ENCODE measurements at regions not wholly inside any gene's neighbourhood (a gene's known extent, or its start where the extent isn't known, plus 50 kb on each side); places are given as distances from the start of the nearest gene placed in this dataset.

GRCh38 chr5:155434267-155434666 lies 420.7 kb downstream of the KIF4B start:
- Mint-ChIP-seq H3K4me1 (no peaks in the 10 kb centered on the region), H3K4me3 (no peak overlapping the region), H3K36me3 (ENCODE audit: low read depth) (no peaks in the 10 kb centered on the region), H3K27ac (no peak overlapping the region), H3K27me3 (no peaks in the 10 kb centered on the region)
- ATAC-seq = no peak
- DNase-seq = no peak
- H3K9me3 ChIP-seq (ENCODE audit: control insufficient read depth, low read length, poor library complexity, severe bottlenecking) = no peaks in the 10 kb centered on the region

GRCh38 chr5:155434681-155435080 lies 421.1 kb downstream of the KIF4B start:
- Mint-ChIP-seq H3K36me3 (ENCODE audit: low read depth) (no peaks in the 10 kb centered on the region), H3K27me3 (no peaks in the 10 kb centered on the region), H3K4me1 (no peaks in the 10 kb centered on the region), H3K27ac (no peak overlapping the region), H3K4me3 (no peak overlapping the region)
- ATAC-seq (no peak), DNase-seq (no peak)
- H3K9me3 ChIP-seq (ENCODE audit: control insufficient read depth, low read length, poor library complexity, severe bottlenecking) = no peaks in the 10 kb centered on the region

- Mint-ChIP-seq H3K27ac (no peak overlapping the region), H3K27me3 (no peaks in the 10 kb centered on the region), H3K4me3 (no peak overlapping the region), H3K4me1 (no peaks in the 10 kb centered on the region), H3K36me3 (ENCODE audit: low read depth) (no peaks in the 10 kb centered on the region)
- DNase-seq (no peak), ATAC-seq (no peak)
- H3K9me3 ChIP-seq (ENCODE audit: control insufficient read depth, low read length, poor library complexity, severe bottlenecking) = no peaks in the 10 kb centered on the region
Observed at GRCh38 chr5:155441849-155442248, 428.3 kb downstream of the KIF4B start.

- no peak overlapping the region for H3K27ac Mint-ChIP-seq
- no peaks in the 10 kb centered on the region for H3K27me3 Mint-ChIP-seq
- no peak for DNase-seq
- H3K36me3 Mint-ChIP-seq (ENCODE audit: low read depth) = no peaks in the 10 kb centered on the region
- ATAC-seq = no peak
- H3K4me3 Mint-ChIP-seq = no peak overlapping the region
- H3K4me1 Mint-ChIP-seq = no peaks in the 10 kb centered on the region
- no peaks in the 10 kb centered on the region for H3K9me3 ChIP-seq (ENCODE audit: control insufficient read depth, low read length, poor library complexity, severe bottlenecking)
Observed at GRCh38 chr5:155451106-155451505, 437.6 kb downstream of the KIF4B start.

GRCh38 chr5:155455791-155456514 lies 442.4 kb downstream of the KIF4B start:
- ATAC-seq (no peak), DNase-seq (no peak)
- Mint-ChIP-seq H3K36me3 (ENCODE audit: low read depth) (no peaks in the 10 kb centered on the region), H3K4me3 (no peak overlapping the region), H3K4me1 (no peaks in the 10 kb centered on the region), H3K27ac (no peak overlapping the region), H3K27me3 (no peaks in the 10 kb centered on the region)
- no peaks in the 10 kb centered on the region for H3K9me3 ChIP-seq (ENCODE audit: control insufficient read depth, low read length, poor library complexity, severe bottlenecking)

GRCh38 chr5:155459889-155460500 lies 446.4 kb downstream of the KIF4B start:
- no peaks in the 10 kb centered on the region for H3K27me3 Mint-ChIP-seq
- no peak overlapping the region for H3K27ac Mint-ChIP-seq
- ATAC-seq = no peak
- no peaks in the 10 kb centered on the region for H3K9me3 ChIP-seq (ENCODE audit: control insufficient read depth, low read length, poor library complexity, severe bottlenecking)
- DNase-seq = no peak
- no peak overlapping the region for H3K4me3 Mint-ChIP-seq
- no peaks in the 10 kb centered on the region for H3K36me3 Mint-ChIP-seq (ENCODE audit: low read depth)
- no peaks in the 10 kb centered on the region for H3K4me1 Mint-ChIP-seq

GRCh38 chr5:155460501-155460931 lies 447.0 kb downstream of the KIF4B start:
- no peaks in the 10 kb centered on the region for H3K9me3 ChIP-seq (ENCODE audit: control insufficient read depth, low read length, poor library complexity, severe bottlenecking)
- DNase-seq (no peak), ATAC-seq (no peak)
- no peak overlapping the region for H3K4me3 Mint-ChIP-seq
- no peaks in the 10 kb centered on the region for H3K36me3 Mint-ChIP-seq (ENCODE audit: low read depth)
- H3K4me1 Mint-ChIP-seq = no peaks in the 10 kb centered on the region
- H3K27me3 Mint-ChIP-seq = no peaks in the 10 kb centered on the region
- no peak overlapping the region for H3K27ac Mint-ChIP-seq

- ATAC-seq = no peak
- no peaks in the 10 kb centered on the region for H3K4me1 Mint-ChIP-seq
- H3K36me3 Mint-ChIP-seq (ENCODE audit: low read depth) = no peaks in the 10 kb centered on the region
Observed at GRCh38 chr5:155461304-155461703, 447.7 kb downstream of the KIF4B start.

GRCh38 chr5:155466851-155467250 lies 453.3 kb downstream of the KIF4B start:
- H3K9me3 ChIP-seq (ENCODE audit: control insufficient read depth, low read length, poor library complexity, severe bottlenecking) = no peaks in the 10 kb centered on the region
- Mint-ChIP-seq H3K36me3 (ENCODE audit: low read depth) (no peaks in the 10 kb centered on the region), H3K4me1 (no peaks in the 10 kb centered on the region), H3K27ac (no peak overlapping the region), H3K4me3 (no peak overlapping the region), H3K27me3 (no peaks in the 10 kb centered on the region)
- no peak for DNase-seq
- no peak for ATAC-seq

More at GRCh38 chr5:155461304-155461703, 447.7 kb downstream of the KIF4B start:
- no peak overlapping the region for H3K4me3 Mint-ChIP-seq
- H3K9me3 ChIP-seq (ENCODE audit: control insufficient read depth, low read length, poor library complexity, severe bottlenecking) = no peaks in the 10 kb centered on the region
- H3K27me3 Mint-ChIP-seq = no peaks in the 10 kb centered on the region
- no peak overlapping the region for H3K27ac Mint-ChIP-seq
- no peak for DNase-seq

- Mint-ChIP-seq H3K4me3 (no peak overlapping the region), H3K36me3 (ENCODE audit: low read depth) (no peaks in the 10 kb centered on the region), H3K27ac (no peak overlapping the region), H3K4me1 (no peaks in the 10 kb centered on the region), H3K27me3 (no peaks in the 10 kb centered on the region)
- no peak for ATAC-seq
- no peaks in the 10 kb centered on the region for H3K9me3 ChIP-seq (ENCODE audit: control insufficient read depth, low read length, poor library complexity, severe bottlenecking)
- no peak for DNase-seq
Observed at GRCh38 chr5:155471027-155471426, 457.5 kb downstream of the KIF4B start.

GRCh38 chr5:155472780-155473179 lies 459.2 kb downstream of the KIF4B start:
- Mint-ChIP-seq H3K36me3 (ENCODE audit: low read depth) (no peaks in the 10 kb centered on the region), H3K27ac (no peak overlapping the region), H3K4me1 (no peaks in the 10 kb centered on the region), H3K4me3 (no peak overlapping the region), H3K27me3 (no peaks in the 10 kb centered on the region)
- ATAC-seq (no peak), DNase-seq (no peak)
- H3K9me3 ChIP-seq (ENCODE audit: control insufficient read depth, low read length, poor library complexity, severe bottlenecking) = no peaks in the 10 kb centered on the region

GRCh38 chr5:155475318-155475717 lies 461.8 kb downstream of the KIF4B start:
- DNase-seq (no peak), ATAC-seq (no peak)
- H3K4me1 Mint-ChIP-seq = no peaks in the 10 kb centered on the region
- H3K27ac Mint-ChIP-seq = no peak overlapping the region
- H3K9me3 ChIP-seq (ENCODE audit: control insufficient read depth, low read length, poor library complexity, severe bottlenecking) = no peaks in the 10 kb centered on the region
- H3K27me3 Mint-ChIP-seq = no peaks in the 10 kb centered on the region
- H3K36me3 Mint-ChIP-seq (ENCODE audit: low read depth) = no peaks in the 10 kb centered on the region
- H3K4me3 Mint-ChIP-seq = no peak overlapping the region

GRCh38 chr5:155480731-155481131 lies 467.2 kb downstream of the KIF4B start:
- Mint-ChIP-seq H3K36me3 (ENCODE audit: low read depth) (no peaks in the 10 kb centered on the region), H3K27me3 (no peaks in the 10 kb centered on the region), H3K4me3 (no peak overlapping the region), H3K27ac (no peak overlapping the region), H3K4me1 (no peaks in the 10 kb centered on the region)
- ATAC-seq (no peak), DNase-seq (no peak)
- no peaks in the 10 kb centered on the region for H3K9me3 ChIP-seq (ENCODE audit: control insufficient read depth, low read length, poor library complexity, severe bottlenecking)

- no peaks in the 10 kb centered on the region for H3K27me3 Mint-ChIP-seq
- H3K9me3 ChIP-seq (ENCODE audit: control insufficient read depth, low read length, poor library complexity, severe bottlenecking) = no peaks in the 10 kb centered on the region
- H3K4me1 Mint-ChIP-seq = no peaks in the 10 kb centered on the region
- ATAC-seq (no peak), DNase-seq (no peak)
- H3K4me3 Mint-ChIP-seq = no peak overlapping the region
- no peak overlapping the region for H3K27ac Mint-ChIP-seq
- no peaks in the 10 kb centered on the region for H3K36me3 Mint-ChIP-seq (ENCODE audit: low read depth)
Observed at GRCh38 chr5:155481182-155481581, 467.6 kb downstream of the KIF4B start.
